Uterus (tissue), 3 donors: ENCODE measurements at regions not wholly inside any gene's neighbourhood (a gene's known extent, or its start where the extent isn't known, plus 50 kb on each side); places are given as distances from the start of the nearest gene placed in this dataset.

Experiments
- DNase-seq, 2 donors: peaks; one replicate each; pipeline ENCODE4 v3.0.0-alpha.2; 2019 to 2020
- H3K27ac ChIP-seq, 2 donors: fragments of 200-600 bp; sonication (generic); 1 replicate in 1 of 2; 2 replicates in 1 of 2; pipeline ENCODE4 v1.5.1; 2016 to 2018
- H3K27me3 ChIP-seq, 2 donors: fragments of 200-600 bp; sonication (generic); one replicate each; pipeline ENCODE4 v1.5.1; 2018 to 2019; ENCODE audit warnings: control low read depth in 1 of 2
- H3K36me3 ChIP-seq, 2 donors: fragments of 200-600 bp; sonication (generic); one replicate each; pipeline ENCODE4 v1.5.1; 2019; ENCODE audit warnings: control low read depth in 1 of 2
- H3K4me1 ChIP-seq, 2 donors: fragments of 200-600 bp; sonication (generic); one replicate each; pipeline ENCODE4 v1.5.1; 2018 to 2019; ENCODE audit warnings: control low read depth in 1 of 2
- H3K4me3 ChIP-seq, 2 donors: fragments of 200-600 bp; sonication (generic); 1 replicate in 1 of 2; 2 replicates in 1 of 2; pipeline ENCODE4 v1.5.1; 2018 to 2019; ENCODE audit warnings: mild to moderate bottlenecking in 1 of 2
- H3K9me3 ChIP-seq, 2 donors: fragments of 200-600 bp; sonication (generic); one replicate each; pipeline ENCODE4 v1.5.1; 2019; ENCODE audit warnings: control low read depth in 1 of 2
- POLR2A ChIP-seq, 2 donors: fragments of 450-650 bp; IDR thresholded peaks; one replicate each; pipeline ENCODE4 v1.6.1; 2016; ENCODE audit warnings: antibody characterized with exemption in 2 of 2, mild to moderate bottlenecking in 1 of 2, moderate library complexity in 1 of 2
- intact Hi-C: fragments of 100-400 bp; cut with DNase I; formaldehyde crosslinking; loops from one replicate; pipeline ENCODE4 v1.15.1; 2023; ENCODE audit warnings: low total_unique reads
- TF ChIP-seq, protein P1 (sequence below), 4 experiments: fragments of 200-600 bp in 2 of 4; fragments of 450-650 bp in 2 of 4; sonication (generic) in 2 of 4; IDR thresholded peaks; one replicate each; pipeline ENCODE4 v1.5.1; 2016 to 2019; ENCODE audit warnings: antibody characterized with exemption in 4 of 4, mild to moderate bottlenecking in 2 of 4, moderate library complexity in 1 of 4
- donor health status: DM: yes; HTN: yes; CAD: no.

DNA sequence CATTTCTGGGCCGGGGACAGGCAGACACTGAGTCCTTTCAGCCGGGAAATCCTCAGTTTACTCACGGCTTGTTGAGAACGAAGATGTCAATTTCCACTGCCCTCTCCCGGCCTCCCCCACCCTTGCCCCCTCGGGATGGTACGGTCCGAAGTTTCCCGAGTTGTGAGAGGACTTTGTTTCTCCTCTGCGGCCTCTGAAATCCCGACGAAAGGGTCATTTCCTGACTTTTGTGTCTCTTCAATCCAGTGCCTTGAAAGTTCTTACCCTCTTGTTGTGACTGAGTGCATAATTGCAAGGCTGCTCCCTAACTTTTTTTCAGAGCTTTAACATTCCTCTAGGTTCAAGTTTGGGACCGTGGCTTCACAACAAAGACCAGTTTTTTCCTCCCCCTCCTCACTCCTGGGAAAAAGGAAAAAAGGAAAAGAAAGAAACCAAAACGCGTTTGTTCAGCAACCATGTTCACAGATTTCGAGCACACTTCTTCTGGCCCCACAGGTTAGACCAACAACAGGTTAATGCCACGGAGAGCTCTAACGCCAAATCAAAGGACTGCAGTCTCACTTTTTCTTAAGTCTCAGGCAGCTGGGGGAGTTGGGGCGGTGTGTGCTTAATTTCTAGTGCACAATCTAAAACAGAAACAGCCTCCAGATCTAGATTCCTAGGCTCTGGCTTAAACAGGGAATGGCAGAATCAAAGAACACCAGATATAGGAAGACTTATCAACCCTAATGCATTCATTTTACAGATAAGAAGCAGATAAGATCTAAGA, 138.9 kb downstream of the TMCO5A start:
- Histone ChIP-seq H3K27me3 (no peaks in the 10 kb centered on the region), H3K36me3 (no peaks in the 10 kb centered on the region), H3K4me1 (no peaks in the 10 kb centered on the region), H3K9me3 (no peaks in the 10 kb centered on the region), H3K4me3 (peak overlapping the region; percentile 42 to 43), H3K27ac (peak overlapping the region; percentile 82 to 95)
- peak in 1 of 2 donors; percentile 21 for DNase-seq
- intact Hi-C loops: no loop called here
- TF ChIP-seq, protein P1, sequence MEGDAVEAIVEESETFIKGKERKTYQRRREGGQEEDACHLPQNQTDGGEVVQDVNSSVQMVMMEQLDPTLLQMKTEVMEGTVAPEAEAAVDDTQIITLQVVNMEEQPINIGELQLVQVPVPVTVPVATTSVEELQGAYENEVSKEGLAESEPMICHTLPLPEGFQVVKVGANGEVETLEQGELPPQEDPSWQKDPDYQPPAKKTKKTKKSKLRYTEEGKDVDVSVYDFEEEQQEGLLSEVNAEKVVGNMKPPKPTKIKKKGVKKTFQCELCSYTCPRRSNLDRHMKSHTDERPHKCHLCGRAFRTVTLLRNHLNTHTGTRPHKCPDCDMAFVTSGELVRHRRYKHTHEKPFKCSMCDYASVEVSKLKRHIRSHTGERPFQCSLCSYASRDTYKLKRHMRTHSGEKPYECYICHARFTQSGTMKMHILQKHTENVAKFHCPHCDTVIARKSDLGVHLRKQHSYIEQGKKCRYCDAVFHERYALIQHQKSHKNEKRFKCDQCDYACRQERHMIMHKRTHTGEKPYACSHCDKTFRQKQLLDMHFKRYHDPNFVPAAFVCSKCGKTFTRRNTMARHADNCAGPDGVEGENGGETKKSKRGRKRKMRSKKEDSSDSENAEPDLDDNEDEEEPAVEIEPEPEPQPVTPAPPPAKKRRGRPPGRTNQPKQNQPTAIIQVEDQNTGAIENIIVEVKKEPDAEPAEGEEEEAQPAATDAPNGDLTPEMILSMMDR (IDR thresholded peaks at IDR 0.05): no peak
- TF ChIP-seq POLR2A (IDR thresholded peaks at IDR 0.05): no peak

DNA sequence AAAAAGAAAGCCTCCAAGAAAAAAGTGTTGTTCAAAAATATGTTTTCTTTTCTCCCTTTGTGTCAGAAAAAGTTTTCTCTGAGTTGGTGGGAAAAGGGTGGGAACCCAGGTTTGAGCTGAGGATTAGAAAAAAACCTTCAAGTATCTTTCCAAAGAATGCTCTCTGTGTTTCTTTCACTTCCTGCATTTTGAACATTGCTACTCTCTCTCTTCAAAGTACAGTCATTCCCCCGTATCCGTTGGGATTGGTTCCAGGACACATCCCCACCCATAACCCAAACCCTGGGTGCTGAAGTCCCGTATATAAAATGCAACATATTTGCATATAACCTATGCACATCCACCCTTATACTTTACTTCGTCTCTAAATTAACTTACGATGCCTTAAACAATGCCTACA, 139.6 kb downstream of the TMCO5A start:
- Histone ChIP-seq H3K4me3 (no peak overlapping the region), H3K9me3 (no peaks in the 10 kb centered on the region), H3K36me3 (no peaks in the 10 kb centered on the region), H3K4me1 (no peaks in the 10 kb centered on the region), H3K27ac (peak overlapping the region; percentile 82 to 95), H3K27me3 (no peaks in the 10 kb centered on the region)
- no peak for DNase-seq
- intact Hi-C loops: no loop called here
- TF ChIP-seq, protein P1 (IDR thresholded peaks at IDR 0.05): no peak
- TF ChIP-seq POLR2A (IDR thresholded peaks at IDR 0.05): no peak

DNA sequence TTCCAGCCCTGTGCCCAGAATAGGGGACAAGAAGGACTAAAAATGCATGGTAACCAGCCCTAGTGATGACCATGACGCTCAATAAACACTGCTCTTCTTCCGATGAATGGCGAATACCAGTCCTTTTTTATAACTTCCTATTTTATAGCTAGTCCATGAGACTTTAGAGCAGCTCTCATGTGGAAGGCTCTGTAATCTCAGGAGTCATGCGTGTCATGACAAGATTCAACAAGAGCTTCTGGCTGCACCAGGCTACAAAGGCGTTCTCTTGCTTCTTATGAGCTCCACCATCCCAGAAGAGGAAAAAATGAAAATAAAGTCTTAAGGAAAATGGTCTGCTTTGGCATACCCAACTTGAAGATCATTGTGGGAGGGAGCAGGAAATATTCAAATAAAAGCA, 141.0 kb downstream of the TMCO5A start:
- Histone ChIP-seq H3K27ac (no peak overlapping the region), H3K9me3 (no peaks in the 10 kb centered on the region)
- intact Hi-C loops: no loop called here

GRCh38 chr15:38076786-38077185, 142.3 kb downstream of the TMCO5A start:
- DNase-seq: no peak
- H3K9me3 ChIP-seq: no peaks in the 10 kb centered on the region
- H3K4me3 ChIP-seq: no peak overlapping the region
- no peaks in the 10 kb centered on the region for H3K27me3 ChIP-seq
- H3K27ac ChIP-seq: no peak overlapping the region
- TF ChIP-seq, protein P1 (IDR thresholded peaks at IDR 0.05): no peak
- no peak for TF ChIP-seq POLR2A (IDR thresholded peaks at IDR 0.05)
- no peaks in the 10 kb centered on the region for H3K36me3 ChIP-seq
- intact Hi-C loops: no loop called here
- H3K4me1 ChIP-seq: no peaks in the 10 kb centered on the region

More for the DNA sequence above, 141.0 kb downstream of the TMCO5A start:
- no peak for DNase-seq
- no peaks in the 10 kb centered on the region for H3K4me1 ChIP-seq
- no peak overlapping the region for H3K4me3 ChIP-seq
- TF ChIP-seq POLR2A (IDR thresholded peaks at IDR 0.05): no peak
- TF ChIP-seq, protein P1 (IDR thresholded peaks at IDR 0.05): no peak
- no peaks in the 10 kb centered on the region for H3K36me3 ChIP-seq
- H3K27me3 ChIP-seq: no peaks in the 10 kb centered on the region

GRCh38 chr15:38079236-38079635, 144.8 kb downstream of the TMCO5A start:
- intact Hi-C loops: no loop called here
- no peak for DNase-seq
- H3K4me1 ChIP-seq: no peaks in the 10 kb centered on the region
- no peaks in the 10 kb centered on the region for H3K9me3 ChIP-seq
- TF ChIP-seq, protein P1 (IDR thresholded peaks at IDR 0.05): no peak
- no peak for TF ChIP-seq POLR2A (IDR thresholded peaks at IDR 0.05)
- H3K36me3 ChIP-seq: no peaks in the 10 kb centered on the region
- H3K27me3 ChIP-seq: no peaks in the 10 kb centered on the region
- H3K4me3 ChIP-seq: no peak overlapping the region
- no peak overlapping the region for H3K27ac ChIP-seq
